CD14-positive monocyte (primary cell): ENCODE measurements at regions not wholly inside any gene's neighbourhood (a gene's known extent, or its start where the extent isn't known, plus 50 kb on each side); places are given as distances from the start of the nearest gene placed in this dataset.

Source experiments
- DNase-seq, 3 donors: peaks; one replicate each; pipeline ENCODE4 v3.0.0-alpha.2; 2011 to 2022
- H2AFZ ChIP-seq: 2 replicates; pipeline ENCODE4 v1.6.0; 2012; ENCODE audit warnings: mild to moderate bottlenecking, low read depth, low read length, inconsistent platforms; ENCODE audit not compliant: insufficient read depth, poor library complexity, severe bottlenecking
- H3K27ac ChIP-seq, 2 donors: 1 replicate in 1 of 2; 2 replicates in 1 of 2; pipeline ENCODE4 v1.5.1; 2012 to 2013; ENCODE audit warnings: low read length in 2 of 2, control low read depth in 1 of 2, inconsistent platforms in 1 of 2, low read depth in 1 of 2, mild to moderate bottlenecking in 1 of 2
- H3K27me3 ChIP-seq, 2 donors: one replicate each; pipeline versions ENCODE4 v1.6.0 to v1.6.1; 2011 to 2013; ENCODE audit warnings: low read length in 2 of 2; ENCODE audit not compliant: control insufficient read depth in 2 of 2, insufficient read depth in 2 of 2
- H3K36me3 ChIP-seq, 2 donors: replicated peaks in 1 of 2; 1 replicate in 1 of 2; 2 replicates in 1 of 2; pipeline versions ENCODE4 v1.5.1 to v1.6.1; 2012 to 2013; ENCODE audit warnings: low read length in 2 of 2, control low read depth in 1 of 2, inconsistent platforms in 1 of 2, mild to moderate bottlenecking in 1 of 2; ENCODE audit not compliant: insufficient read depth in 2 of 2, control insufficient read depth in 1 of 2
- H3K4me1 ChIP-seq, 2 donors: 1 replicate in 1 of 2; 2 replicates in 1 of 2; pipeline versions ENCODE4 v1.5.1 to v1.6.1; 2012 to 2013; ENCODE audit warnings: low read length in 2 of 2, control low read depth in 1 of 2, inconsistent platforms in 1 of 2, mild to moderate bottlenecking in 1 of 2, moderate library complexity in 1 of 2; ENCODE audit not compliant: insufficient read depth in 2 of 2, control insufficient read depth in 1 of 2
- H3K4me2 ChIP-seq: replicated peaks from 2 replicates; pipeline ENCODE3; 2012; ENCODE audit warnings: low read length, moderate library complexity, mild to moderate bottlenecking; ENCODE audit not compliant: poor library complexity, severe bottlenecking; ENCODE audit errors: extremely low read depth
- H3K4me3 ChIP-seq, 3 experiments: fragments of 200-600 bp in 1 of 3; sonication (generic) in 1 of 3; replicated peaks in 1 of 3; 1 replicate in 2 of 3; 2 replicates in 1 of 3; pipeline ENCODE4 v1.5.1; 2011 to 2013; ENCODE audit warnings: low read length in 3 of 3, mild to moderate bottlenecking in 3 of 3, control low read depth in 2 of 3, low read depth in 2 of 3, inconsistent platforms in 1 of 3, moderate library complexity in 1 of 3
- H3K79me2 ChIP-seq: 2 replicates; pipeline ENCODE4 v1.6.0; 2012; ENCODE audit warnings: mild to moderate bottlenecking, control low read depth, inconsistent platforms, low read length, moderate library complexity; ENCODE audit not compliant: insufficient read depth
- H3K9ac ChIP-seq: 2 replicates; pipeline ENCODE4 v1.6.0; 2017; ENCODE audit warnings: low read length, mild to moderate bottlenecking; ENCODE audit not compliant: insufficient read depth, poor library complexity, severe bottlenecking
- H3K9me3 ChIP-seq, 2 donors: replicated peaks in 1 of 2; 1 replicate in 1 of 2; 2 replicates in 1 of 2; pipeline versions ENCODE4 v1.5.1 to v1.6.1; 2012 to 2013; ENCODE audit warnings: low read length in 2 of 2, control low read depth in 1 of 2; ENCODE audit not compliant: control insufficient read depth in 1 of 2, insufficient read depth in 1 of 2
- H4K20me1 ChIP-seq: 2 replicates; pipeline ENCODE4 v1.6.0; 2012; ENCODE audit warnings: mild to moderate bottlenecking, low read length, control low read depth, moderate library complexity; ENCODE audit not compliant: insufficient read depth
- H3K27ac Mint-ChIP-seq, 7 donors: one replicate each; pipeline ENCODE4 v1.8.0; 2020; ENCODE audit warnings: mild to moderate bottlenecking in 7 of 7, mixed read lengths in 7 of 7, moderate library complexity in 6 of 7, inconsistent platforms in 2 of 7
- H3K27me3 Mint-ChIP-seq, 3 donors: one replicate each; pipeline ENCODE4 v1.8.0; 2021 to 2022; ENCODE audit warnings: low read depth in 3 of 3, mild to moderate bottlenecking in 3 of 3, mixed read lengths in 3 of 3, moderate library complexity in 3 of 3, inconsistent platforms in 1 of 3
- H3K36me3 Mint-ChIP-seq, 2 donors: one replicate each; pipeline ENCODE4 v1.8.0; 2020; ENCODE audit warnings: mixed read lengths in 2 of 2, inconsistent platforms in 1 of 2, mild to moderate bottlenecking in 1 of 2
- H3K4me1 Mint-ChIP-seq: one replicate; pipeline ENCODE4 v1.8.0; 2020; ENCODE audit warnings: mild to moderate bottlenecking, mixed read lengths
- H3K4me3 Mint-ChIP-seq, 2 donors: one replicate each; pipeline ENCODE4 v1.8.0; 2020; ENCODE audit warnings: mild to moderate bottlenecking in 2 of 2, mixed read lengths in 2 of 2, moderate library complexity in 1 of 2
- H3K9me3 Mint-ChIP-seq, 7 donors: one replicate each; pipeline ENCODE4 v1.8.0; 2020 to 2022; ENCODE audit warnings: mixed read lengths in 7 of 7, mild to moderate bottlenecking in 6 of 7, moderate library complexity in 6 of 7, inconsistent platforms in 2 of 7
- WGBS: methylation state at CpG from one replicate; pipeline ENCODE4 v1.1.5; 2013; ENCODE audit warnings: missing lambda C conversion rate; ENCODE audit not compliant: insufficient coverage; 5-methylcytosine and 5-hydroxymethylcytosine counted together
- intact Hi-C, 2 donors: fragments of 100-400 bp; cut with micrococcal nuclease; formaldehyde crosslinking; loops; one replicate each; pipeline versions ENCODE4 v1.15.0 to v1.15.1; 2023
- TF ChIP-seq, protein P1 (sequence below): fragments of 200-600 bp; IDR thresholded peaks from one replicate; pipeline ENCODE4 v1.8.0; 2022; ENCODE audit warnings: antibody characterized with exemption, mild to moderate bottlenecking

DNA sequence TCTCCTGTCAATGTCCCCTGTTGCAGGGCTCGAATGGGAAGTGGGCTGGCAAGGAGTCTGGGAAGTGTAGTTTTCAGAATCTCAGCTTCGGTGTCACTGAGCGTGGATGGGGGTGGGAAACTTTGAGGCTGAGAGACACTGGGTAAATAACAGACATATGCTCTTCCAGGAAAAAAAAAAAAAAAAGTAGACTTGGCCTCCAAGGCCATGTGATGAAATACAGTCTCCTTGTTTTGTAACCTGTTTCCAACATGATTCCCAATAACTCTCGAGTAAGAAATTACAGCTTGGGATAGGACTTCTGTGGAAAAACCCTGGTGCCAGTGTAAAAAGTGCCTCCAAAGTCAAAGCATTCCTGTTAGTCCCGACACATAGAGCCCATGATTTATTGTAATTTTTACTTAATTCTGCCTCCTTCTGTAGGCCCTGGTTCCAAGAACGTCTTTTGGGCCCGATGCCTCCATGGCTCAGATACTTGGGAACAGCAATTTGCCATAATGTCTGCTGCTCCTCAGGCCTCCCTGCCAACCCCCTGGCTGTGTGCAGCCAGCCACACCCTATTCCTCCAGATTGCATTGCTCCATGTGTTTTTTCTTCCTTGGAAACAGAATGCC is 119.5 kb upstream of the TNC start:
- peaks cover 0 to 1% (median 0%) of the 10 kb centered on the region in 3 donors for H3K27me3 Mint-ChIP-seq
- no peaks in the 10 kb centered on the region for H3K4me1 ChIP-seq
- H3K4me3 Mint-ChIP-seq, result no peak overlapping the region
- no peak overlapping the region for H3K27ac Mint-ChIP-seq
- H3K36me3 Mint-ChIP-seq, result no peaks in the 10 kb centered on the region
- no peak overlapping the region for H3K27ac ChIP-seq
- WGBS, result 97% methylated on average over 3 of the region's 7 CpGs
- no peak overlapping the region for H3K4me3 ChIP-seq
- no peak overlapping the region for H3K4me2 ChIP-seq
- H3K4me1 Mint-ChIP-seq, result no peaks in the 10 kb centered on the region
- no peak overlapping the region for H2AFZ ChIP-seq
- peaks cover 0 to 4% (median 0%) of the 10 kb centered on the region in 7 donors for H3K9me3 Mint-ChIP-seq
- no peaks in the 10 kb centered on the region for H3K79me2 ChIP-seq
- intact Hi-C loops, result no loop called here
- DNase-seq, result no peak
- no peak overlapping the region for H3K9ac ChIP-seq
- TF ChIP-seq, protein P1, sequence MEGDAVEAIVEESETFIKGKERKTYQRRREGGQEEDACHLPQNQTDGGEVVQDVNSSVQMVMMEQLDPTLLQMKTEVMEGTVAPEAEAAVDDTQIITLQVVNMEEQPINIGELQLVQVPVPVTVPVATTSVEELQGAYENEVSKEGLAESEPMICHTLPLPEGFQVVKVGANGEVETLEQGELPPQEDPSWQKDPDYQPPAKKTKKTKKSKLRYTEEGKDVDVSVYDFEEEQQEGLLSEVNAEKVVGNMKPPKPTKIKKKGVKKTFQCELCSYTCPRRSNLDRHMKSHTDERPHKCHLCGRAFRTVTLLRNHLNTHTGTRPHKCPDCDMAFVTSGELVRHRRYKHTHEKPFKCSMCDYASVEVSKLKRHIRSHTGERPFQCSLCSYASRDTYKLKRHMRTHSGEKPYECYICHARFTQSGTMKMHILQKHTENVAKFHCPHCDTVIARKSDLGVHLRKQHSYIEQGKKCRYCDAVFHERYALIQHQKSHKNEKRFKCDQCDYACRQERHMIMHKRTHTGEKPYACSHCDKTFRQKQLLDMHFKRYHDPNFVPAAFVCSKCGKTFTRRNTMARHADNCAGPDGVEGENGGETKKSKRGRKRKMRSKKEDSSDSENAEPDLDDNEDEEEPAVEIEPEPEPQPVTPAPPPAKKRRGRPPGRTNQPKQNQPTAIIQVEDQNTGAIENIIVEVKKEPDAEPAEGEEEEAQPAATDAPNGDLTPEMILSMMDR, result no peak
- H3K9me3 ChIP-seq, result peaks cover 0 to 3% of the 10 kb centered on the region in 2 donors
- no peaks in the 10 kb centered on the region for H3K36me3 ChIP-seq
- H4K20me1 ChIP-seq, result no peaks in the 10 kb centered on the region
- no peaks in the 10 kb centered on the region for H3K27me3 ChIP-seq

DNA sequence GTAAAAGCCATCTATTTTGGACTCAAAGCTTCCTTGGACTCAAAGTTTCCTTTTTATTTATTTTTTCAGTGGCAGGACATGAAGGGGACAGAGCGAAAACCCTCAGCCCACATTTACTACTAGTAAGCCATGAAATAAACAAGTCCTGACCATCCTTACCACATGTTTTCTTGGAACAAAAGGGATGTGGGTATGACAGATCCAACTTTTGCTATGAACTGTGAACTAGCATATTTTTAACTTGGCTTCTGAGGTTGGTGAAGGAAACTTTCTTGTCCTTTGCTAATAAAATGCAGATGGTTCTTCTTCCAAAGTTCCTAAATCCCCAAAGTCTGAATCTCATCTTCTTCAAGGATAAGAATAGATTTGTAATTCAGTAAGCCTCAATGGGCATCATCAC is 122.7 kb upstream of the TNC start:
- Mint-ChIP-seq H3K27ac (no peak overlapping the region), H3K27me3 (peaks cover 0 to under 1% (median 0%) of the 10 kb centered on the region in 3 donors), H3K4me3 (no peak overlapping the region), H3K9me3 (peaks cover 0 to 5% (median 0%) of the 10 kb centered on the region in 7 donors), H3K36me3 (no peaks in the 10 kb centered on the region), H3K4me1 (no peaks in the 10 kb centered on the region)
- H2AFZ ChIP-seq, result no peak overlapping the region
- H3K27ac ChIP-seq, result no peak overlapping the region
- H3K9me3 ChIP-seq, result peaks cover 0 to 3% of the 10 kb centered on the region in 2 donors
- no peak overlapping the region for H3K4me3 ChIP-seq
- H3K4me1 ChIP-seq, result no peaks in the 10 kb centered on the region
- H3K9ac ChIP-seq, result no peak overlapping the region
- H3K36me3 ChIP-seq, result no peaks in the 10 kb centered on the region
- intact Hi-C loops, result no loop called here
- no peaks in the 10 kb centered on the region for H4K20me1 ChIP-seq
- DNase-seq, result no peak
- H3K4me2 ChIP-seq, result no peak overlapping the region
- TF ChIP-seq, protein P1, result no peak
- no CpG with 5 or more reads among the region's 1 CpG for WGBS
- no peaks in the 10 kb centered on the region for H3K79me2 ChIP-seq
- no peaks in the 10 kb centered on the region for H3K27me3 ChIP-seq
